ENCODE measurements at regions not wholly inside any gene's neighbourhood (a gene's known extent, or its start where the extent isn't known, plus 50 kb on each side); places are given as distances from the start of the nearest gene placed in this dataset.
A peak's percentile ranks its signal among the peaks of the same experiment; 100 is the strongest.

GRCh38 chr5:27652505-27652904 lies 614.1 kb upstream of the CDH9 start (continued):
- TF ChIP-seq, protein P1, sequence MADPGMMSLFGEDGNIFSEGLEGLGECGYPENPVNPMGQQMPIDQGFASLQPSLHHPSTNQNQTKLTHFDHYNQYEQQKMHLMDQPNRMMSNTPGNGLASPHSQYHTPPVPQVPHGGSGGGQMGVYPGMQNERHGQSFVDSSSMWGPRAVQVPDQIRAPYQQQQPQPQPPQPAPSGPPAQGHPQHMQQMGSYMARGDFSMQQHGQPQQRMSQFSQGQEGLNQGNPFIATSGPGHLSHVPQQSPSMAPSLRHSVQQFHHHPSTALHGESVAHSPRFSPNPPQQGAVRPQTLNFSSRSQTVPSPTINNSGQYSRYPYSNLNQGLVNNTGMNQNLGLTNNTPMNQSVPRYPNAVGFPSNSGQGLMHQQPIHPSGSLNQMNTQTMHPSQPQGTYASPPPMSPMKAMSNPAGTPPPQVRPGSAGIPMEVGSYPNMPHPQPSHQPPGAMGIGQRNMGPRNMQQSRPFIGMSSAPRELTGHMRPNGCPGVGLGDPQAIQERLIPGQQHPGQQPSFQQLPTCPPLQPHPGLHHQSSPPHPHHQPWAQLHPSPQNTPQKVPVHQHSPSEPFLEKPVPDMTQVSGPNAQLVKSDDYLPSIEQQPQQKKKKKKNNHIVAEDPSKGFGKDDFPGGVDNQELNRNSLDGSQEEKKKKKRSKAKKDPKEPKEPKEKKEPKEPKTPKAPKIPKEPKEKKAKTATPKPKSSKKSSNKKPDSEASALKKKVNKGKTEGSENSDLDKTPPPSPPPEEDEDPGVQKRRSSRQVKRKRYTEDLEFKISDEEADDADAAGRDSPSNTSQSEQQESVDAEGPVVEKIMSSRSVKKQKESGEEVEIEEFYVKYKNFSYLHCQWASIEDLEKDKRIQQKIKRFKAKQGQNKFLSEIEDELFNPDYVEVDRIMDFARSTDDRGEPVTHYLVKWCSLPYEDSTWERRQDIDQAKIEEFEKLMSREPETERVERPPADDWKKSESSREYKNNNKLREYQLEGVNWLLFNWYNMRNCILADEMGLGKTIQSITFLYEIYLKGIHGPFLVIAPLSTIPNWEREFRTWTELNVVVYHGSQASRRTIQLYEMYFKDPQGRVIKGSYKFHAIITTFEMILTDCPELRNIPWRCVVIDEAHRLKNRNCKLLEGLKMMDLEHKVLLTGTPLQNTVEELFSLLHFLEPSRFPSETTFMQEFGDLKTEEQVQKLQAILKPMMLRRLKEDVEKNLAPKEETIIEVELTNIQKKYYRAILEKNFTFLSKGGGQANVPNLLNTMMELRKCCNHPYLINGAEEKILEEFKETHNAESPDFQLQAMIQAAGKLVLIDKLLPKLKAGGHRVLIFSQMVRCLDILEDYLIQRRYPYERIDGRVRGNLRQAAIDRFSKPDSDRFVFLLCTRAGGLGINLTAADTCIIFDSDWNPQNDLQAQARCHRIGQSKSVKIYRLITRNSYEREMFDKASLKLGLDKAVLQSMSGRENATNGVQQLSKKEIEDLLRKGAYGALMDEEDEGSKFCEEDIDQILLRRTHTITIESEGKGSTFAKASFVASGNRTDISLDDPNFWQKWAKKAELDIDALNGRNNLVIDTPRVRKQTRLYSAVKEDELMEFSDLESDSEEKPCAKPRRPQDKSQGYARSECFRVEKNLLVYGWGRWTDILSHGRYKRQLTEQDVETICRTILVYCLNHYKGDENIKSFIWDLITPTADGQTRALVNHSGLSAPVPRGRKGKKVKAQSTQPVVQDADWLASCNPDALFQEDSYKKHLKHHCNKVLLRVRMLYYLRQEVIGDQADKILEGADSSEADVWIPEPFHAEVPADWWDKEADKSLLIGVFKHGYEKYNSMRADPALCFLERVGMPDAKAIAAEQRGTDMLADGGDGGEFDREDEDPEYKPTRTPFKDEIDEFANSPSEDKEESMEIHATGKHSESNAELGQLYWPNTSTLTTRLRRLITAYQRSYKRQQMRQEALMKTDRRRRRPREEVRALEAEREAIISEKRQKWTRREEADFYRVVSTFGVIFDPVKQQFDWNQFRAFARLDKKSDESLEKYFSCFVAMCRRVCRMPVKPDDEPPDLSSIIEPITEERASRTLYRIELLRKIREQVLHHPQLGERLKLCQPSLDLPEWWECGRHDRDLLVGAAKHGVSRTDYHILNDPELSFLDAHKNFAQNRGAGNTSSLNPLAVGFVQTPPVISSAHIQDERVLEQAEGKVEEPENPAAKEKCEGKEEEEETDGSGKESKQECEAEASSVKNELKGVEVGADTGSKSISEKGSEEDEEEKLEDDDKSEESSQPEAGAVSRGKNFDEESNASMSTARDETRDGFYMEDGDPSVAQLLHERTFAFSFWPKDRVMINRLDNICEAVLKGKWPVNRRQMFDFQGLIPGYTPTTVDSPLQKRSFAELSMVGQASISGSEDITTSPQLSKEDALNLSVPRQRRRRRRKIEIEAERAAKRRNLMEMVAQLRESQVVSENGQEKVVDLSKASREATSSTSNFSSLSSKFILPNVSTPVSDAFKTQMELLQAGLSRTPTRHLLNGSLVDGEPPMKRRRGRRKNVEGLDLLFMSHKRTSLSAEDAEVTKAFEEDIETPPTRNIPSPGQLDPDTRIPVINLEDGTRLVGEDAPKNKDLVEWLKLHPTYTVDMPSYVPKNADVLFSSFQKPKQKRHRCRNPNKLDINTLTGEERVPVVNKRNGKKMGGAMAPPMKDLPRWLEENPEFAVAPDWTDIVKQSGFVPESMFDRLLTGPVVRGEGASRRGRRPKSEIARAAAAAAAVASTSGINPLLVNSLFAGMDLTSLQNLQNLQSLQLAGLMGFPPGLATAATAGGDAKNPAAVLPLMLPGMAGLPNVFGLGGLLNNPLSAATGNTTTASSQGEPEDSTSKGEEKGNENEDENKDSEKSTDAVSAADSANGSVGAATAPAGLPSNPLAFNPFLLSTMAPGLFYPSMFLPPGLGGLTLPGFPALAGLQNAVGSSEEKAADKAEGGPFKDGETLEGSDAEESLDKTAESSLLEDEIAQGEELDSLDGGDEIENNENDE (IDR thresholded peaks at IDR 0.05; ENCODE audit: insufficient replicate concordance, low read length), result no peak
- TF ChIP-seq HDAC6 (IDR thresholded peaks at IDR 0.05; ENCODE audit: low read depth, low read length) (no peak), SIX5 (IDR thresholded peaks at IDR 0.05; ENCODE audit: low read depth, low read length) (no peak), POLR2A (IDR thresholded peaks at IDR 0.05; ENCODE audit: control extremely low read depth in 1 of 2, low read depth in 2 of 2, low read length in 2 of 2) (no peak), YY1 (IDR thresholded peaks at IDR 0.05; ENCODE audit: low read depth, low read length) (no peak), NRF1 (IDR thresholded peaks at IDR 0.05; ENCODE audit: low read depth, low read length) (no peak), JUND (IDR thresholded peaks at IDR 0.05; ENCODE audit: low read length) (peak; percentile 67), TAF7 (optimal IDR thresholded peaks at IDR 0.05; ENCODE audit: borderline replicate concordance, low read depth, low read length) (no peak), GTF2F1 (IDR thresholded peaks at IDR 0.05; ENCODE audit: borderline replicate concordance, low read depth, low read length) (no peak), E2F6 (IDR thresholded peaks at IDR 0.05) (no peak), KDM1A (IDR thresholded peaks at IDR 0.05; ENCODE audit: borderline replicate concordance, low read length) (no peak), CHD2 (IDR thresholded peaks at IDR 0.05; ENCODE audit: low read length) (no peak), BACH1 (IDR thresholded peaks at IDR 0.05; ENCODE audit: low read length) (no peak)

Measured in H1 (cell line).